ENCODE measurements at regions not wholly inside any gene's neighbourhood (a gene's known extent, or its start where the extent isn't known, plus 50 kb on each side); places are given as distances from the start of the nearest gene placed in this dataset.

GRCh38 chr11:92484570-92484969 is 260.0 kb downstream of the FAT3 start:
- DNase-seq, result no peak

GRCh38 chr11:92489826-92490399 is 265.3 kb downstream of the FAT3 start:
- DNase-seq, result no peak

- DNase-seq, result no peak
Observed at GRCh38 chr11:92492372-92492771, 267.8 kb downstream of the FAT3 start.

- DNase-seq, result no peak
Observed at GRCh38 chr11:92495107-92495793, 270.6 kb downstream of the FAT3 start.

GRCh38 chr11:92500453-92500852 is 275.8 kb downstream of the FAT3 start:
- DNase-seq, result peak; percentile 77

GRCh38 chr11:92501066-92501739 is 276.6 kb downstream of the FAT3 start:
- no peak for DNase-seq

GRCh38 chr11:92504004-92504403 is 279.4 kb downstream of the FAT3 start:
- DNase-seq, result peak; percentile 9

- DNase-seq, result no peak
Observed at GRCh38 chr11:92504534-92504933, 279.9 kb downstream of the FAT3 start.

GRCh38 chr11:92505689-92506088 is 281.1 kb downstream of the FAT3 start:
- peak; percentile 11 for DNase-seq

- DNase-seq, result peak; percentile 11
Observed at GRCh38 chr11:92506809-92507336, 282.3 kb downstream of the FAT3 start.

GRCh38 chr11:92510591-92510990 is 286.0 kb downstream of the FAT3 start:
- no peak for DNase-seq

- DNase-seq, result no peak
Observed at GRCh38 chr11:92511522-92512203, 287.0 kb downstream of the FAT3 start.

- DNase-seq, result no peak
Observed at GRCh38 chr11:92512204-92512569, 287.6 kb downstream of the FAT3 start.

GRCh38 chr11:92523611-92524010 is 299.0 kb downstream of the FAT3 start:
- DNase-seq, result no peak

GRCh38 chr11:92524542-92524941 is 299.9 kb downstream of the FAT3 start:
- DNase-seq, result no peak

GRCh38 chr11:92527467-92527866 is 302.8 kb downstream of the FAT3 start:
- peak; percentile 36 for DNase-seq

- DNase-seq, result peak; percentile 94
Observed at GRCh38 chr11:92528001-92528400, 303.4 kb downstream of the FAT3 start.

- DNase-seq, result no peak
Observed at GRCh38 chr11:92531065-92531739, 306.6 kb downstream of the FAT3 start.

GRCh38 chr11:92533657-92534335 is 309.2 kb downstream of the FAT3 start:
- no peak for DNase-seq

GRCh38 chr11:92536883-92537282 is 312.3 kb downstream of the FAT3 start:
- no peak for DNase-seq

- DNase-seq, result no peak
Observed at GRCh38 chr11:92540096-92540495, 315.5 kb downstream of the FAT3 start.

- no peak for DNase-seq
Observed at GRCh38 chr11:92545906-92546471, 321.4 kb downstream of the FAT3 start.
